ENCODE measurements at regions not wholly inside any gene's neighbourhood (a gene's known extent, or its start where the extent isn't known, plus 50 kb on each side); places are given as distances from the start of the nearest gene placed in this dataset.

GRCh38 chr4:183853548-183853940 lies 51.6 kb upstream of the STOX2 start:
- DNase-seq: no peak
